Activated CD4-positive, alpha-beta T cell treated with anti-CD3 and anti-CD28 coated beads, Interleukin-2, amount 50 U/mL, for 48 hours (primary cell): ENCODE measurements at regions not wholly inside any gene's neighbourhood (a gene's known extent, or its start where the extent isn't known, plus 50 kb on each side); places are given as distances from the start of the nearest gene placed in this dataset.

Experiments
- DNase-seq, 2 experiments: peaks; one replicate each; pipeline ENCODE4 v3.0.0-alpha.2; 2020

DNA sequence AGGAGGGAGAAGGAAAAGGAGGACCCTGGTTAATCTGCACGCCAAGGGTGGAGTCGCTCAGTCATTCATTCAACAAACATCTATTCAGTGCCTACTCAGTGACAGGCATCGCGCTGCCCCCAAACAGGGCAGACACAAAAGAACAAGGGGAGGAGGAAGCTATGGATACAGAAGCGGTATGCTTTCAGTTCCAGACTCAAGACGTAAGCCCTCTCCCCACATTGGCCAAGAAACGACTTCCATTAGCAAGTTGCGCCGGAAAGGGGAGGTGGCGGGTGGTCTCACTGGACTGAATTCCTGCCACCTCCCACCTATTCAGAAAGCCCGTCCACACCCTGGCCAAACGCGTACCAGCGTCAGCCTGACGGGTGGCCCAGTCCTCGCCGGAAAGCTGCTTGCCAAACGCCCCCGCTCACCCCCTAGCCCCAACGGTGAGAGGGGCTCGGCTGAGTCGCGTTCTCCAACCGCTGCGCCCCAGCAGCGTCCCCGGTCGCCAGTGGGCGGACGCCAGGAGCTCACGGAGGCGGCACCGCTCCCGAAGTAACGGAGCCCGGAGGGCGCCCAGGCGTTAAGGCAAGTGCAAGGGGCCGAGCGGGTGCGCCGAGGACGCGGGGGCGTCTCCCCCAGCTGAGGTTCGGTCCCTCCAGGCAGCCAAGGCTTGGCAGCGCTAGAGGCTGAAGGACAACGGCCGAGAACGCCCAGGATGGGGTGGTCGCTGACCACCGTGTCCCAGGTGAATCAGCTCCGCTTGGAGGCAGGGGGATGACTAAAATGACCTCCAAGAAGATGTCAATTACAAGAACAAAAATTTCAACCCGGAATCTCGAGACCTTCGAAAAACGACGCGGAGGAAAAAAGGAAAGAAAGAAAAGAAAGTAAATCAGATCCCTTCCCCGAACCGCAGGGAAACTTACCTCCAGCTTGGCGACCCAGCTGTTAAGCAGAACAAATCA, 470.7 kb downstream of the SOX9 start:
- peak; percentile 10 to 16 for DNase-seq

- peak; percentile 67 to 71 for DNase-seq
Observed at GRCh38 chr17:72592242-72592966, 471.6 kb downstream of the SOX9 start.

GRCh38 chr17:72592967-72593325, 472.1 kb downstream of the SOX9 start:
- no peak for DNase-seq

- DNase-seq, result no peak
Observed at GRCh38 chr17:72594248-72594647, 473.4 kb downstream of the SOX9 start.
